HFF-Myc (cell line): ENCODE measurements at regions not wholly inside any gene's neighbourhood (a gene's known extent, or its start where the extent isn't known, plus 50 kb on each side); places are given as distances from the start of the nearest gene placed in this dataset.
"Not testable (repeated sequence)": the region's sequence is repeated elsewhere in the genome, so short reads cannot be mapped to it uniquely, and the experiment has no call there.

ENCODE experiments used
- DNase-seq: peaks from one replicate; pipeline ENCODE4 v3.0.0-alpha.2; 2011; ENCODE audit warnings: low read depth; ENCODE audit errors: extremely low read depth
- H3K4me3 ChIP-seq: replicated peaks from 2 replicates; pipeline ENCODE4 v1.5.1; 2011; ENCODE audit warnings: low read depth, mild to moderate bottlenecking, control low read depth, low read length
- CTCF ChIP-seq: IDR thresholded peaks from 2 replicates; pipeline ENCODE4 v1.5.1; 2012; ENCODE audit warnings: mild to moderate bottlenecking, low read depth, low read length, control low read depth; ENCODE audit errors: missing control alignments

- no peak for DNase-seq
- no peak for TF ChIP-seq CTCF
Observed at GRCh38 chr9:75552941-75553340, 337.5 kb upstream of the PCSK5 start.

GRCh38 chr9:75566813-75567212, 323.7 kb upstream of the PCSK5 start:
- not testable (repeated sequence) for DNase-seq, H3K4me3 ChIP-seq

More at GRCh38 chr9:75552941-75553340, 337.5 kb upstream of the PCSK5 start:
- no peak overlapping the region for H3K4me3 ChIP-seq

DNA sequence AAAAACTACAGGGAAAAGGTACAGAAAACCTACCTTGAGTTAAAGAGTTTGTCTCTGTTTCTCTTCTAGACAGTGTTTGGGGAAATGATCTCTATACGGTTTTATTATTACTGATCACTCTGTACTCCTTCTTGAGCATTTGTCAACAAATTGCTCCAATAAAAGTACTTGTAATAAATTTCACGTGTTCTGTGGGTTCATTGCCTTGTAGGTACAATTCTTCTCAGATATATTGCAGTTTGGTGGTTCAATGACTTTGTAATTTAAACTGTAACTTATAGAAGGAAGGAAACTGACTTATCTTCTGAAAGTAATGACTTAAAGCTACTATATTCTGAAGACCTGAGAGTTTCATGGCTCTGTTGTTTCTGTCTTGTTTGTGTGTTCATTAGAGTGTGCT, 319.9 kb upstream of the PCSK5 start:
- TF ChIP-seq CTCF = no peak
- no peak overlapping the region for H3K4me3 ChIP-seq
- DNase-seq = no peak

DNA sequence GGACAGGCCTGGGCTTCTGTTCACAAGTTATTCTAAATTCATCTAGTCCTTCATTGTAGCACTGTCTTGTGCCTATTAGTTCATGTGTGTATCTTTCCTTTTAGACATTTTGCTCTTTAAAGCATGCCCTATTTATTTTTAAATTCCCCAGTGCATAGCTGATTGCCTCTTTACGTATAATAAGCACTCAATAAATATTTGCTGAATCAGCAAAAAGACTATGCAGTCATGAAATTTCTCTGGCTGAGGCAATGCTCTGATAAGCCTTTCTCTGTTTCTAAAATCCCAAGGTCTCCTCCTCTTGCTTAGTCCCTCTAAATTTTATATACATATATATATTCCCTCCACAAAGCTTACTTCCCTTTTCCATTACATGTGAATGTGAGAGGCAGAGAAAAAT, 315.9 kb upstream of the PCSK5 start:
- no peak overlapping the region for H3K4me3 ChIP-seq
- no peak for TF ChIP-seq CTCF
- no peak for DNase-seq

DNA sequence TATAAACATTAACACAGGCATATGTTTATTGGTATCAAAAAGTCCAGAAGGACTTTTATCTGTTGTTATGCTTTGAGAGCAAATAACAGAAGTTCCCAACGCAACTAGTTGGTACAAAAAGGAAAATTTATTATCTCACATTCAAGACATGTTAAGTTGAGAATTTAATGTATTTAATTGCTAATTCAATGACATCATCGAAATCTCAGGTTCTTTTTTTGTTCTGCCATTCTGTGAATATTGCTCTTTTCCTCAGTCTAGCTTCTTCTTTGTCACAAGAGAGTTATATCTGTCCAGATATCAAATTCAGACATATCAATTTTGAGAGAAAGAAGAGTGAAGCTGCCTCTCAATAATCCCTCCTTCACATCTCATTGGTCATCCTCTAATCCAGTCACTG, 307.6 kb upstream of the PCSK5 start:
- DNase-seq = no peak
- TF ChIP-seq CTCF = no peak
- no peak overlapping the region for H3K4me3 ChIP-seq

GRCh38 chr9:75588808-75589207, 301.7 kb upstream of the PCSK5 start:
- H3K4me3 ChIP-seq = no peak overlapping the region
- no peak for DNase-seq
- TF ChIP-seq CTCF = no peak

DNA sequence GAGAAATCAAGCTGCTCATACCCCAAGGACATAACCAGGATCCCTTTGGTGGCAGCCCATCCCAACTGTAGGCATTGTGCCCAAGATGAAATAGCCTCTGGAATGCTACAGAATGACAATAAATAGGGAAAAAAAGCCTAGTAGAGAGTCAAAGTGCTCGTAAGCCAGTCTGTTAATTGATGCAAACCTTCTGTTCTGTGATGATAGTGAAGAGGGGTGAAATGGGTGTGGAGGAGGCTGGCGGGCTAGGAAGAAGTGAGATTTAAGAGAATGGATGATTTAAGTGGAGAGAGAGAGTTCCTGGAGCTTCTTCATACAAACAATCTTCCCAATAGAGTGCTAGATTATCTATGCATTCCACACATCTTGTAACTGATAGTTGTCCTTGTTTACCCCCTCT, 301.0 kb upstream of the PCSK5 start:
- TF ChIP-seq CTCF = no peak
- no peak overlapping the region for H3K4me3 ChIP-seq
- DNase-seq = no peak
